T47D (cell line): ENCODE measurements at regions not wholly inside any gene's neighbourhood (a gene's known extent, or its start where the extent isn't known, plus 50 kb on each side); places are given as distances from the start of the nearest gene placed in this dataset.
"Not testable (repeated sequence)": the region's sequence is repeated elsewhere in the genome, so short reads cannot be mapped to it uniquely, and the experiment has no call there.

Experiments
- DNase-seq, 2 experiments: peaks; one replicate each; pipeline versions ENCODE4 v3.0.0 to v3.0.0-alpha.2; 2011 to 2012; ENCODE audit warnings: low read depth in 1 of 2, low spot score in 1 of 2
- JUND ChIP-seq: IDR thresholded peaks from 2 replicates; pipeline ENCODE4 v1.6.1; 2012; ENCODE audit warnings: low read depth
- in situ Hi-C: cut with HindIII; loops from 2 replicates; pipeline ENCODE4 v1.10.0; 2016; ENCODE audit warnings: low sequenced_read_pairs, low pct_unique_long_range_greater_than_20kb

DNA sequence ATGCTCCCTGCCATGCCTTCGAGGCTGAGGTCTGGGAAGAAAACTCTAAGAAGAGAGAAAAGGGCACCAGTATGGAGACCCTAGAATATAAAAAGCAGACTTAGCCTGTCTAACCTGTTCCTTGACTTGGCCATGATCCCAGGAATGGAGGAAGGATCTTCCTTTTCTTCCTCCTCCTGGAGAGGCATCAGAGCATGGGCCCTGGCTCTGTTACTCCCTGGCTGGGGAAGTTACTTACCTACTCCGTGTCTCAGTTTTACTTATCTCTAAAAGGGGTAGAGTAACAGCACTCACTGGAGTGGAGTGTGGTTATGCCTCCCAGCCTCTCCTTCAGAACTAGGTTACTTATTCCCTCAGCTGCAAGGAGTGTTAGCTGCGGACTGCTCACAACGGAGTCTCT, 55.2 kb upstream of the PHF21A start:
- TF ChIP-seq JUND = no peak
- DNase-seq = peak in 1 of 2 experiments; percentile 86
- in situ Hi-C loops = no loop called here

DNA sequence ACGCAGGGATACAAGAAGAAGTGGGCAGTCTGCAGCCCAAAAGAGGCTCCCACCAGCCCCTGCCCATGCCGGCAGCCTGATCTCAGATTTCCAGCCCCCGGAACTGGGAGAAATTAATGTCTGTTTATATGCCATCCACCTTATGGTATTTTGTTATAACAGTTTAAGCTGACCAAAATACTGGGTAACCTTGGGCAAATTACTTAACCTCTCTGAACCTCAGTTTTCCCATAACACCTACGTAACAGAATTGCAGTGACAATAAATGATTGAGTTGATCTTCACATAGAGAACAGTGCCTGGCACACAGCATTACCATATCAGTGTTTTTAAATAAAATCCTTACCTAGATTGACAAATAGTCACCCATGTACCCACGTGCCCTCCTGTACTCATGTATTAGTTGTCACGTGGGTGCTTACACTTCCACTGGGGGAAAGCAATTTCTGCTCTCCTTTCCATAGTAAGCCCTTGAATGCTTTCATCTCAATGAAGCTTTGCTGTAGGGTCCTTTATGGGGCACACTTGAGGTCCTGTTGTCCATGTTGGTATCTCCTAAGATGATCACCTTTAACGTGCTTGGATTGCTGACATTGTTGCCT, 54.2 kb upstream of the PHF21A start:
- in situ Hi-C loops = no loop called here
- TF ChIP-seq JUND = no peak
- no peak for DNase-seq

- DNase-seq, in situ Hi-C loops: not testable (repeated sequence)
Measured at GRCh38 chr11:46171693-46172092, 50.4 kb upstream of the PHF21A start.
